ENCODE measurements at regions not wholly inside any gene's neighbourhood (a gene's known extent, or its start where the extent isn't known, plus 50 kb on each side); places are given as distances from the start of the nearest gene placed in this dataset.

DNA sequence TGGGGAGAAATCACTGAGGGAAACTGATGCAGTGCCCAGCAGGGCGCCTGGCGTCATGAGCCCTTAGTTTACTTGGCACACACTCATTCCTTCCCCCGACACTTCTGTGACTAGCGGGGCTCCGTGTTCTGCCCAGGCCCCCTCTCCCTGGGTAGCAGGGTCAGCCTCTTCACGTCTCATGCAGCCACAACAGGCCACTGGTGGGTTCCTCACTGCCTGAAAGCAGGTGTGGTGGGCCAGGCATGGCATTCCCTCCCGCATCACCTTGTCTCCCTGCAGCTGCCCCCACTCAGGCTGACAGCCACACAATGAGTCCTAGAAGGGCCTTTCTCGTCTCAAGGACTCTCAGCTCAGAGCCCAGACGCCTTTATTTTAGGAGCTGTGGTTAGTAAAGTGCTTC lies 51.1 kb upstream of the CPLX2 start:
- TF ChIP-seq, protein P1, sequence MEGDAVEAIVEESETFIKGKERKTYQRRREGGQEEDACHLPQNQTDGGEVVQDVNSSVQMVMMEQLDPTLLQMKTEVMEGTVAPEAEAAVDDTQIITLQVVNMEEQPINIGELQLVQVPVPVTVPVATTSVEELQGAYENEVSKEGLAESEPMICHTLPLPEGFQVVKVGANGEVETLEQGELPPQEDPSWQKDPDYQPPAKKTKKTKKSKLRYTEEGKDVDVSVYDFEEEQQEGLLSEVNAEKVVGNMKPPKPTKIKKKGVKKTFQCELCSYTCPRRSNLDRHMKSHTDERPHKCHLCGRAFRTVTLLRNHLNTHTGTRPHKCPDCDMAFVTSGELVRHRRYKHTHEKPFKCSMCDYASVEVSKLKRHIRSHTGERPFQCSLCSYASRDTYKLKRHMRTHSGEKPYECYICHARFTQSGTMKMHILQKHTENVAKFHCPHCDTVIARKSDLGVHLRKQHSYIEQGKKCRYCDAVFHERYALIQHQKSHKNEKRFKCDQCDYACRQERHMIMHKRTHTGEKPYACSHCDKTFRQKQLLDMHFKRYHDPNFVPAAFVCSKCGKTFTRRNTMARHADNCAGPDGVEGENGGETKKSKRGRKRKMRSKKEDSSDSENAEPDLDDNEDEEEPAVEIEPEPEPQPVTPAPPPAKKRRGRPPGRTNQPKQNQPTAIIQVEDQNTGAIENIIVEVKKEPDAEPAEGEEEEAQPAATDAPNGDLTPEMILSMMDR (IDR thresholded peaks at IDR 0.05) = no peak
- peaks cover 4% of the 10 kb centered on the region; the same call in 1 of the 2 replicates for H3K36me3 Mint-ChIP-seq (ENCODE audit: low read depth)
- peaks cover 27% of the 10 kb centered on the region for H3K27me3 Mint-ChIP-seq (ENCODE audit: insufficient read depth)
- H3K9me3 Mint-ChIP-seq = no peaks in the 10 kb centered on the region
- H3K4me3 Mint-ChIP-seq = no peak overlapping the region
- H3K4me1 Mint-ChIP-seq (ENCODE audit: low read depth) = peaks cover 31% of the 10 kb centered on the region
- no peak overlapping the region for H3K27ac Mint-ChIP-seq
- no peak for DNase-seq

All from HFFc6 (cell line).